GM11168 (cell line): ENCODE measurements at regions not wholly inside any gene's neighbourhood (a gene's known extent, or its start where the extent isn't known, plus 50 kb on each side); places are given as distances from the start of the nearest gene placed in this dataset.

ENCODE experiments used
- in situ Hi-C: fragments of 300-500 bp; cut with MboI; formaldehyde crosslinking; loops from one replicate; pipeline ENCODE4 v1.12.0; 2022; ENCODE audit warnings: low sequenced_read_pairs; ENCODE audit not compliant: unreplicated experiment

DNA sequence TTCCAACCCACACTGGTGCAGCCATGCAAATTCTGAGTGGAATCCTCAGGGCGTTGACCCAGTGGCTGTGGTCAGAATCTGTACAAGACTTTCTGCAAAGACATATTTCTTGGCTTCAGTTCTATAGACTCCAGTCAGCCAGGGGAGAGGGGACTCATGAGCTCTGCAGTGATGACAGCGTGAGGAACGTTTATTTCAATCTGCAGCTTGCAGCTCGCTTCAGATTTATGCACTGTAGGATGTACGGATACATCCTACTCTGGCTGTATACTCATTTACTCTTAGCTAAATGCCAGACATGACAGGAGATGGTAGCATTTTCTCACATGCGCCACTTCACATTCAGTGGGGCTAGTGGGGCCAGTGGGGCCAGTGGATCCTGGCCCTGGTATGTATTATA is 276.1 kb downstream of the FGF9 start:
- in situ Hi-C loops, result loop anchor here (25.0 kb wide), 1 partner anchor 340 kb away; no protein-coding TSS in a partner anchor

GRCh38 chr13:21948769-21949474 is 278.0 kb downstream of the FGF9 start:
- in situ Hi-C loops, result loop anchor here (25.0 kb wide), 1 partner anchor 338 kb away; no protein-coding TSS in a partner anchor

DNA sequence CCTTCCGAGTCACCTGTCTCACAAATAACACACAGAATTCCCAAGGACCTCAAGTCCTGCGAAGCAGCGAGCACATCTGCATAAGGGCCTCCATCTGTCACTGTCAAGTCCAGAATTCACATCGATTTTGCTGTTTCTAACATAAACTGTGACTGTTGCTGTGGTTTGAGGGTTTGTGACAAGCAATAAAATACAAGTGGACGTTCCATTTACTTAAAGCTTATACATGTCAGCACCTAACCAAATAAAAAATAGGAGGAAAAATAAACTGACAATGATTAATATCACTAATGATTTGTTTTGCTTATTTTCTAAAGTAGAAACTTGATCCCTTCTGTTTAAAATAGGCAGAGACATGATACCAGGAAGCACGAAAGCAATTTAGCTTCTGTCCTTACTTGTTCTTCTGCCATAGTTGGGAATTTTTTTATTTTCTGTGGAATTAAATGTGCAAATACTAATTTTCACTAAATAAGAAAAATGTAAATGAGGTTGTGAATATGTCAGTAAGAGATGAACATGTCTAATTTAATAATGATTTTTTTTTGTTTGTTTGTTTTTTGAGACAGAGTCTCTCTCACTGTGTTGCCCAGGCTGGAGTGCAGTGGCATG is 279.1 kb downstream of the FGF9 start:
- in situ Hi-C loops, result loop anchor here (25.0 kb wide), 1 partner anchor 337 kb away; no protein-coding TSS in a partner anchor

- in situ Hi-C loops, result no loop called here
Observed at GRCh38 chr13:21956666-21957065, 285.8 kb downstream of the FGF9 start.

- in situ Hi-C loops, result no loop called here
Observed at GRCh38 chr13:21957833-21958232, 287.0 kb downstream of the FGF9 start.

DNA sequence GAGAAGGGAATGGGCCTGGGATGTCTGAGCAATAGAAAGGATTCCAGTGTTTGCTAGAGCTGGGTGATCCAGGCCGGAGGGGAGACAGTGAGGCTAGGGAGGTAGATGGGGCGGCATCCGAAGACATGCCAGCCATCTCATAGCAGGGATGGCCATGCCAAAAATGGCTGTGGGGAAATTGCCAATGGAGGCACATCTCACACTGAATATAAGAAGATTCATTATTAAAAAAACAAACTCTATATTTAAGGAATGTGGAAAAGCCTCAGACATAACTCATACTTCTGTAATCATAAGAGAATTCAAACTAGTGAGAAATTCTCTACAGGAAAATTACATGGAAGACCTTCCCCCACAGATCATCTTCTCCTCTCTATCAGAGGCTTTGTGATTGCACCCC is 289.2 kb downstream of the FGF9 start:
- in situ Hi-C loops, result no loop called here

DNA sequence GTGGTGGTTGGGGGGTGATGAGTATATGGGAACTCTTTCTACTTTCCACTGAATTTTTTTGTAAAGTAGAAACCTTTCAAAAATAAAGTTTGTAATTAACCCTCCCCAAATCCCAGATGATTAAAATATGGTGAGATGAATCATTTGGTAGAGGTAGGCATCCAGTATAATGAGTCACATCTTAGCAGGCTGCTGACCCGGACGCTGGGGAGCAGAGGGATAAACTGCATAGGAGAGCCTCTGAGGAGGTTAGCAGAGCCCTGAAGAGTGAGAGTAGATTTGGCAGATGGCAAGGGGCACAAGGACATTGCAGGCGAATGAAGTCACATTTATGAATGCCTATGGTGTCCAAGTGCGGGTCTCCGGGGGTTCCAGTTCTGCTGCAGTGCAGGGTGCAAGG is 293.8 kb downstream of the FGF9 start:
- in situ Hi-C loops, result no loop called here

DNA sequence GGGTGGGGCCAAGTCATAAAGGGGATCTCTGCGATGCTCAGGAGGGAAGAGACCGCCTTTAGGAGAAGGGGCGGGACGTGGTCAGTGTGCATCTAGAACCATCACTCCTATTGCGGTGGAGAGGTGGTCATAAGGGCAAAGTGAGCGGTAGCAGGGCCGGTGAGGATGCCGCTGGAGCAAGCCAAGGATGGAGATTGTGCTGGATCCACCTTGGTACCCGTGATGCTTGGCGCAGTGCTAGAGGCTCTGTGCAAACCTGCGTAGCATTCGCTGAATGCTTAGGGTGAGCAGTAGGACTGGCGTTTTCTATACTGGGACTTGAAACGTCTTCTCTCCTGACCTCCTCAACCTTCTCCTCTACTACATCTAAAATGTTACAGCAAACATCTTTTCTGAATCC is 294.2 kb downstream of the FGF9 start:
- in situ Hi-C loops, result no loop called here

DNA sequence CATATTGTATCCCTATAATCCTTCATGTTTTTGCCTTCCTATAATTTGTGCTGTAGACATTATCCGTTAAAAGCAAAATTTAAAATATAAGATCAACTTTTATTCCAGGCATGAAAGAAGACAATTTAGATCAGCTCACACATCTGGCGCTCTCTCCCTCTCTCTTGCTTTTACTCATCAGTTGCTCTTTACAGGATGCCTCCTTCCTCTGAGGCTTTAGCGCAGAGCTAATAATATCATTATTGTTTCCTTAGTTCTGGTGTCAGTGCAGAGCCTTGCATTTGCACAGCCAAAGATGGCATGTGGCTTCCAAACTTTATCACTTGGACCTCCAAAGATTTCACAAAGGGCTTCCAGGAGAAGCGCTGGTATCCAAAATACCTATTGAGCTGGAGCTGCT is 295.1 kb downstream of the FGF9 start:
- in situ Hi-C loops, result no loop called here

GRCh38 chr13:21967871-21968270 is 297.0 kb downstream of the FGF9 start:
- in situ Hi-C loops, result no loop called here

- in situ Hi-C loops, result no loop called here
Observed at GRCh38 chr13:21970172-21970571, 299.3 kb downstream of the FGF9 start.

GRCh38 chr13:21970918-21971317 is 300.0 kb downstream of the FGF9 start:
- in situ Hi-C loops, result no loop called here

DNA sequence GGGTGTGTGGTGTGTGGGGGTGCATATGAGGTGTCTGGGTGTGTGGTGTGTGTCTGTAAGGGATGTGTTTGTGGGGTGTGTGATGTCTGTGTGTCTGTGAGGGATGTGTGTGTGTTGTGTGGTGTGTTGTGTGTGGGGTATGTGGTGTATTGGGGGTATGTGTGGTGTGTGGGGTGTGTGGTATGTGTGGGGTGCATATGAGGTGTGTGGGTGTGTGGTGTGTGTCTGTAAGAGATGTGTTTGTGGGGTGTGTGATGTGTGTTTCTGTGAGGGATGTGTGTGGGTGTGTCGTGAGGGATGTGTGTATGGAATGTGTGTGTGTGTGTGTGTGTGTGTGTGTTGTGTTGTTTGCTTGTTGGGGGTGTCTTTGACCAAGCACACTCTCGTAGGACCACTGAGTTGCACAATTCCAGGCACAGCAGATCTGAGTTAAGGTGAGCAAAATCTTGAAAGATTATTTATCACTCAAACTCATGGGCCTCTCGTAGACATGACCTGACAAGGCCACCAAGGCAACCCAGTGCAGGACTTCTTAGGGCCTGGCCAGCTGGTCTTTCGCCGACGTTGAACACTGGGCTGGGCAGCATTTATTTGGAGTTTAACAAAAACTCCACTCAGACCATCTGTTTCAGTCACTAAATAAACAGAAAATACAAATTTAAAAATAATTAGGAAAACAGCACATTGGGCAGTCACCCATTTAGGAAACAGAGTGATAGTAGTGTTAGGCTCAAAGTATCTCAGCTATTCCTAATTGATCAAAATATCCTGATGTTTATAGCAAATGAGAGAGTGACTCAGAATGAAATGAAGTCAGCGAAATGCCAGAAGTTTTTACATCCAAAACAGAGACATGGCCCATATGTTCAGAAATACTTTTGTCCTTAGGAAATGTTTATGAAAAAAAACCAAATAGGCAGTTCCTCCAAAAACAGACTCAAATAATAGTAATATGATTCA is 301.1 kb downstream of the FGF9 start:
- in situ Hi-C loops, result no loop called here

DNA sequence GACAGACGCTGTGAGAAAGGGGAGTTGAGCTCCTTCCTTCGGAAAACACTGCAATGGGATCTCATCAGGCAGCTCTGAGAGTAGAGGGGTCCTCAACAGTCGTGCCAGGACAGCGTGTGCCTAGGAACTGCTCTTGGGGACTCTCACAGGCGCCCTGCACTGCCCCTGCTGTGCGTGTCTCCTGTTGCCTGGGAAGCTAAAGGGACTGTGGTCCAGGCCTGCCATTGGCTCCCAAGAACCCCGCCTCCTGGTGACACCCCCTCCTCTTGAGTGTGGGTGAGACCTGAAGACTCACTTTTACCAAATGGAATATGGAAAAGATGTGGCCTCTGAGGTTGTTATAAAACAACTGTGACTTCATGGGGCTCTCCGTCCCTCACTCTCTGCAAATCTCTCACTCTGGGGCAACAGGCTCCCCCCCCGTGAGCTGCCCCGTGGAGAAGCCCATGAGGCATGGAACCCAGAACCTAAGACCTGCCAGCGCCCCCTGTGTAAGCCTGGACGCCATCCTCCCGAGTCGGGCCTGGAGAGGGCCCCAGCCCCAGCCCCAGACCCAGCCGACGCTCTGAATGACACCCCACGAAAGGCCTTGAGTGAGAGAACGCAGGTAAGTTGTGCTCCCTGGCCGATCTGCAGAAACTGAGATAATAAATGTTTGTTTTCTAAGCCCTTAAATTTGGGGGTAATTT is 302.7 kb downstream of the FGF9 start:
- in situ Hi-C loops, result no loop called here

DNA sequence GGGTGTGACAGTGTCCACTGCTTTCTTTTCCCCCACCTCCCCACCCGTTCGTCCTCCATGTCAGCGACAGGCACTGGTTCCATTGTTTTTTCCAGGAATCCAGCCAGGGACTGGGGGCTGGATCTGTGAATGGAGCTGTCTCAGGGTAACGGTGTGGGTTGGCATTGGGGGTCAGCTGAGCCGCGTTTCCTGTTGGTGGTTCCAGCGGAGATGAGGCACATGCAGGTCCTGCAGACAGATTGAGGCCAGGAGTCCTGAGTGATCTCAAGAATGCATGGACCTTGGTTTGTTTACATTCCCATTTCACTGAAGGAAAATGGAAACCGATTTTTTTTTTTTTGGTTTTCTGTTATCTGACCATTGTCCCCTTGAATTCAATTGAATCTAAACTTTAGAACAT is 303.9 kb downstream of the FGF9 start:
- in situ Hi-C loops, result no loop called here

GRCh38 chr13:21976159-21976558 is 305.3 kb downstream of the FGF9 start:
- in situ Hi-C loops, result no loop called here

DNA sequence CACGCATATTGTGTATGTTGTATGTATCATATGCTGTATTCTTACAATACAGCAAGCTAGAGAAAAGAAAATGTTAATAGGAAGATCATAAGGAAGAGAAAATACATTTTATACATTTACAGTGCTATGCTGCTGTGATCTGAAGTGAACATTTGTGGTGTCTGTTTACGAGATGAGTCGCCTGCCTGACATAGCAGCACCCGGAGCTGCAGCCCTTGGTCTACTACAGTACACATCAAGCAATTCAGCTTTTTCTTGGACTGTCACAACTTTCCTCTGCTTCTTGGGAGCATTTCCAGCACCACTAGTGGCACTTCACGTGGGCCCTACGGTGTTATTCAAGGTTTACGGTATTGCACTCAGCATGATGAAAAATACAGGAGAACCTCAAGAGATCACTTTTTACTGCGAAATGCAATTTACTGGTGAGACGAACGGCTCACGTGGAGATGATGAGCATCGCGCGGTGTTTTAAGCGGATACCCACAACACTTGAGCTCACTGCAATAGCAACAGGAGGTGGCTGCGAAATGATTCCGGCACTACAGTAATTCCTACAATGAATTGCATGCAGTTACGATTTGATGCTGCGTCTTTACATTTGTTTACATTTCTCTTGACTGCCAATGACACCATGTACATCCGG is 308.4 kb downstream of the FGF9 start:
- in situ Hi-C loops, result no loop called here

- in situ Hi-C loops, result no loop called here
Observed at GRCh38 chr13:21980049-21980448, 309.2 kb downstream of the FGF9 start.

- in situ Hi-C loops, result no loop called here
Observed at GRCh38 chr13:21984156-21984555, 313.3 kb downstream of the FGF9 start.

- in situ Hi-C loops, result no loop called here
Observed at GRCh38 chr13:21986602-21987001, 315.7 kb downstream of the FGF9 start.
